Astrocyte (in vitro differentiated cells and primary cell): ENCODE measurements at regions not wholly inside any gene's neighbourhood (a gene's known extent, or its start where the extent isn't known, plus 50 kb on each side); places are given as distances from the start of the nearest gene placed in this dataset.

Experiments used
- DNase-seq: peaks from one replicate; pipeline ENCODE4 v3.0.0-alpha.2; 2010; ENCODE audit warnings: low read depth
- FAIRE-seq: peaks from 2 replicates; lab custom pipeline; 2011; peaks lifted over from hg19 to GRCh38; lab: Jason Lieb, UNC
- H2AFZ ChIP-seq: 2 replicates; pipeline ENCODE4 v1.6.0; 2012; ENCODE audit warnings: low read depth, low read length, inconsistent platforms
- H3K27ac ChIP-seq: 2 replicates; pipeline ENCODE4 v1.5.1; 2011; ENCODE audit warnings: low read depth, low read length, inconsistent platforms
- H3K27me3 ChIP-seq: 2 replicates; pipeline ENCODE4 v1.6.0; 2011; ENCODE audit warnings: low read length, inconsistent platforms; ENCODE audit not compliant: insufficient read depth
- H3K36me3 ChIP-seq: 2 replicates; pipeline ENCODE4 v1.5.1; 2011; ENCODE audit warnings: low read length, inconsistent platforms; ENCODE audit not compliant: insufficient read depth
- H3K4me1 ChIP-seq: 2 replicates; pipeline ENCODE4 v1.5.1; 2011; ENCODE audit warnings: low read length, inconsistent platforms; ENCODE audit not compliant: insufficient read depth
- H3K4me2 ChIP-seq: 2 replicates; pipeline ENCODE4 v1.6.0; 2012; ENCODE audit warnings: low read length, inconsistent platforms
- H3K4me3 ChIP-seq: 2 replicates; pipeline ENCODE4 v1.5.1; 2011; ENCODE audit warnings: low read depth, mild to moderate bottlenecking, low read length, inconsistent platforms; ENCODE audit not compliant: insufficient read depth
- H3K79me2 ChIP-seq: 2 replicates; pipeline ENCODE4 v1.6.0; 2012; ENCODE audit warnings: mild to moderate bottlenecking, low read length, inconsistent platforms; ENCODE audit not compliant: insufficient read depth
- H3K9ac ChIP-seq: 2 replicates; pipeline ENCODE4 v1.6.0; 2012; ENCODE audit warnings: mild to moderate bottlenecking, low read length, inconsistent platforms
- H3K9me3 ChIP-seq: 2 replicates; pipeline ENCODE4 v1.5.1; 2012; ENCODE audit warnings: low read depth, mild to moderate bottlenecking, low read length, inconsistent platforms; ENCODE audit not compliant: insufficient read depth
- H4K20me1 ChIP-seq: 2 replicates; pipeline ENCODE4 v1.6.0; 2012; ENCODE audit warnings: low read length, inconsistent platforms; ENCODE audit not compliant: insufficient read depth
- H3K27ac Mint-ChIP-seq: one replicate; pipeline ENCODE4 v1.8.0; 2021; ENCODE audit warnings: mild to moderate bottlenecking, mixed read lengths; ENCODE audit not compliant: unreplicated experiment
- H3K27me3 Mint-ChIP-seq: one replicate; pipeline ENCODE4 v1.8.0; 2021; ENCODE audit warnings: low read depth, mixed read lengths; ENCODE audit not compliant: unreplicated experiment
- H3K36me3 Mint-ChIP-seq: one replicate; pipeline ENCODE4 v1.8.0; 2021; ENCODE audit warnings: low read depth, mixed read lengths; ENCODE audit not compliant: unreplicated experiment
- H3K4me1 Mint-ChIP-seq: one replicate; pipeline ENCODE4 v1.8.0; 2021; ENCODE audit warnings: low read depth, mixed read lengths; ENCODE audit not compliant: unreplicated experiment
- H3K4me3 Mint-ChIP-seq: one replicate; pipeline ENCODE4 v1.8.0; 2021; ENCODE audit warnings: mild to moderate bottlenecking, moderate library complexity, mixed read lengths; ENCODE audit not compliant: unreplicated experiment
- H3K9me3 Mint-ChIP-seq: one replicate; pipeline ENCODE4 v1.8.0; 2021; ENCODE audit warnings: mild to moderate bottlenecking, mixed read lengths; ENCODE audit not compliant: unreplicated experiment
- EZH2 ChIP-seq: IDR thresholded peaks from 2 replicates; pipeline ENCODE4 v1.6.1; 2012; ENCODE audit warnings: mild to moderate bottlenecking, low read length, inconsistent platforms; ENCODE audit not compliant: insufficient read depth
- TF ChIP-seq, protein P1 (sequence below): IDR thresholded peaks from 2 replicates; pipeline ENCODE4 v1.5.1; 2011; ENCODE audit warnings: low read depth, mild to moderate bottlenecking, inconsistent platforms, low read length, moderate library complexity; ENCODE audit not compliant: insufficient read depth

DNA sequence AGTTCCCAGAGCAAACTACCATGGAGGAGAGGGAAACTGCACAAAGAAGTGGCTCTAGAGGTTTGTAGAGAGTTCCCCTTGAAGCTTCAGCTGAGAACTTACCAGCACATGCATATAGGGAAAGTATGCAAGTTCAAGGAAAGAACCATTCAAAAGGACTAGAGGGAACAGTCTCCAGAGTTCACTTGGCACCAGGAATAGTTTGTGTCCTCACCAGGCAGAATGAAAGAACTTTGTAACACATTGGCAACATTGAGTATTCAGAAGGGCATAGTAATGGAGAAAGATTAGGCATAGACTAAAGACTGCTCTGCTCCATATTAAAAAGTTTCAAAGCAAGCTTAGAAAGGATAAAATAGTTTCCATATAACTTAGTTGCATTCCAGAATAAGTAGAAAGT, 155.4 kb upstream of the TOM1L1 start:
- Mint-ChIP-seq H3K9me3 (peaks cover 11% of the 10 kb centered on the region), H3K4me3 (no peak overlapping the region), H3K27me3 (no peaks in the 10 kb centered on the region), H3K4me1 (no peaks in the 10 kb centered on the region), H3K27ac (no peak overlapping the region), H3K36me3 (no peaks in the 10 kb centered on the region)
- H3K79me2 ChIP-seq, result no peaks in the 10 kb centered on the region
- H4K20me1 ChIP-seq, result no peaks in the 10 kb centered on the region
- H3K27me3 ChIP-seq, result no peaks in the 10 kb centered on the region
- H3K4me2 ChIP-seq, result no peak overlapping the region
- peaks cover 8% of the 10 kb centered on the region for H3K9me3 ChIP-seq
- H3K36me3 ChIP-seq, result no peaks in the 10 kb centered on the region
- no peak overlapping the region for H3K27ac ChIP-seq
- TF ChIP-seq, protein P1, sequence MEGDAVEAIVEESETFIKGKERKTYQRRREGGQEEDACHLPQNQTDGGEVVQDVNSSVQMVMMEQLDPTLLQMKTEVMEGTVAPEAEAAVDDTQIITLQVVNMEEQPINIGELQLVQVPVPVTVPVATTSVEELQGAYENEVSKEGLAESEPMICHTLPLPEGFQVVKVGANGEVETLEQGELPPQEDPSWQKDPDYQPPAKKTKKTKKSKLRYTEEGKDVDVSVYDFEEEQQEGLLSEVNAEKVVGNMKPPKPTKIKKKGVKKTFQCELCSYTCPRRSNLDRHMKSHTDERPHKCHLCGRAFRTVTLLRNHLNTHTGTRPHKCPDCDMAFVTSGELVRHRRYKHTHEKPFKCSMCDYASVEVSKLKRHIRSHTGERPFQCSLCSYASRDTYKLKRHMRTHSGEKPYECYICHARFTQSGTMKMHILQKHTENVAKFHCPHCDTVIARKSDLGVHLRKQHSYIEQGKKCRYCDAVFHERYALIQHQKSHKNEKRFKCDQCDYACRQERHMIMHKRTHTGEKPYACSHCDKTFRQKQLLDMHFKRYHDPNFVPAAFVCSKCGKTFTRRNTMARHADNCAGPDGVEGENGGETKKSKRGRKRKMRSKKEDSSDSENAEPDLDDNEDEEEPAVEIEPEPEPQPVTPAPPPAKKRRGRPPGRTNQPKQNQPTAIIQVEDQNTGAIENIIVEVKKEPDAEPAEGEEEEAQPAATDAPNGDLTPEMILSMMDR, result no peak
- TF ChIP-seq EZH2, result no peak
- no peak overlapping the region for H2AFZ ChIP-seq
- no peak overlapping the region for H3K9ac ChIP-seq
- FAIRE-seq (no peak), DNase-seq (no peak)
- H3K4me3 ChIP-seq, result no peak overlapping the region
- H3K4me1 ChIP-seq, result no peaks in the 10 kb centered on the region

DNA sequence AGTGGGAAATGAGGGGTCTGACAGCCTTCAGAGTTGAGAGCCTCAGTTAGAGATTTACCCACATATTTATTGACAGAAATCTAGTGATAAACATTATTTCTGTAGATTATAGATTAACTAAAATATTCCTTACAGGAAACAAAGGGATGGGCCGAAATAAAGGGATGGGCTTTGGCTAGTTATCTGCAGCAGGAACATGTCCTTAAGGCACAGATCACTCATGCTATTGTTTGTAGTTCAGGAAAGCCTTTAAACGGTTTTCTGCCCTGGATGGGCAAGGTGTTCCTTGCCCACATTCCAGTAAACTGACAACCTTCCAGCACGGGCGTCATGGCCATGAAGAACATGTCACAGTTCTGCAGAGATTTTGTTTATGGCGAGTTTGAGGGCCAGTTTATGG, 154.8 kb upstream of the TOM1L1 start:
- no peaks in the 10 kb centered on the region for H3K36me3 Mint-ChIP-seq
- H3K9me3 ChIP-seq, result peaks cover 12% of the 10 kb centered on the region
- no peak overlapping the region for H3K4me3 ChIP-seq
- H2AFZ ChIP-seq, result no peak overlapping the region
- no peak overlapping the region for H3K27ac Mint-ChIP-seq
- H3K79me2 ChIP-seq, result no peaks in the 10 kb centered on the region
- H3K4me1 ChIP-seq, result no peaks in the 10 kb centered on the region
- no peak for DNase-seq
- H3K27me3 ChIP-seq, result no peaks in the 10 kb centered on the region
- H3K27ac ChIP-seq, result no peak overlapping the region
- no peaks in the 10 kb centered on the region for H4K20me1 ChIP-seq
- no peak for FAIRE-seq
- peaks cover 11% of the 10 kb centered on the region for H3K9me3 Mint-ChIP-seq
- no peak overlapping the region for H3K4me3 Mint-ChIP-seq
- TF ChIP-seq EZH2, result no peak
- TF ChIP-seq, protein P1, result no peak
- no peak overlapping the region for H3K4me2 ChIP-seq
- H3K27me3 Mint-ChIP-seq, result no peaks in the 10 kb centered on the region
- H3K4me1 Mint-ChIP-seq, result no peaks in the 10 kb centered on the region
- H3K9ac ChIP-seq, result no peak overlapping the region
- no peaks in the 10 kb centered on the region for H3K36me3 ChIP-seq

DNA sequence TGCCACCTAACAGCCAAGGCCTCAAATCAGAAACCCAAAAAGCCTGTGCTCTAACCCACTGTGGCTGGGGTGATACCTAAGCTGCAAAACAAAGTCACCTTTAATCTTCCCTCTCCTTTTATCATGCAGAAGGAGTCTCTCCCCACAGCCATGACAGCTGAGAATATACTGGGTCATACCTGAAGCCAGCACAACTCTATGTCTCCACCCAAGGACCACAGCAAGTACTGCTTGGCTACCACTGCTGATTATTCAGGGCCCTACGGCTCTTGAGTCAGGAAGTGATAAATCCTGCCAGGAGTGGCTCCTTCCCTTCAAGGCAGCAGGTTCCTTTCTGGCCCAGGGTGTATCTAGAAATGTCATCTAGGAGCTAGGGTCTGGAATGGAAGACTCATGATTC, 151.5 kb upstream of the TOM1L1 start:
- H3K27me3 Mint-ChIP-seq, result no peaks in the 10 kb centered on the region
- Histone ChIP-seq H3K4me3 (no peak overlapping the region), H3K36me3 (no peaks in the 10 kb centered on the region), H3K79me2 (no peaks in the 10 kb centered on the region), H3K4me2 (no peak overlapping the region), H4K20me1 (no peaks in the 10 kb centered on the region), H3K9ac (no peak overlapping the region), H3K27me3 (no peaks in the 10 kb centered on the region), H3K27ac (no peak overlapping the region), H3K4me1 (no peaks in the 10 kb centered on the region), H2AFZ (no peak overlapping the region), H3K9me3 (peaks cover 9% of the 10 kb centered on the region)
- H3K4me1 Mint-ChIP-seq, result no peaks in the 10 kb centered on the region
- TF ChIP-seq, protein P1, result no peak
- no peak for TF ChIP-seq EZH2
- FAIRE-seq (no peak), DNase-seq (no peak)
- H3K36me3 Mint-ChIP-seq, result no peaks in the 10 kb centered on the region
- H3K4me3 Mint-ChIP-seq, result no peak overlapping the region
- peaks cover 11% of the 10 kb centered on the region for H3K9me3 Mint-ChIP-seq
- no peak overlapping the region for H3K27ac Mint-ChIP-seq
